ENCODE measurements at regions not wholly inside any gene's neighbourhood (a gene's known extent, or its start where the extent isn't known, plus 50 kb on each side); places are given as distances from the start of the nearest gene placed in this dataset.

DNA sequence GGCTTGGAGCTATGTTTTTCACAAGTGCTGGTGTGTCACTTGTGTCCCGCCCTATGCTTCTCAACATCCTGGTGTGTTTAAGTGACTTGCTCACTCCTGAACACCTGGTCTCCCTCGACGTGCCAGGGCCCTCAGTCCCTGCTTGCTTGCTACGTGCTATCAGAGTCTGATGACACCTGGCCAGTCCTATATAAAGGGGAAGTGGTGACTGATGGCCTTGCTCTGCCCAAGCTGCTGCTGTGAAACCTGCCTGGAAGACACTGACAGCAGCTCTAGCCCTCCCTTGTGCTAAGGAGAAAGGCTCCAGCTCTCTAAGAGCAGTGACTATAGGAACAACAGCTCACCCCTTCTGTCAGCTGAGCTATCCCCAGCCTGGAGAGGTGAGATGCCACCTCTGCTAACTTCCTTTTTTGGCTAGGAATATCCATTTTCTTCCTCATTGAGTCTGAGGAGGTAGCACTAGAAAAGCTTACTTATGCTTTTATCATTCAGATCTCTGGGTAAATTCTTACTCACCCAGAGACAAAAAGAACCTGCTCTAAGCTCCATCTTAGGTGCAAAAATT lies 77.2 kb upstream of the PLXNA4 start (continued):
- no peak for TF ChIP-seq FOSL2 (IDR thresholded peaks at IDR 0.05)
- no peak for TF ChIP-seq FOSL2 (CRISPR knock-in tag; IDR thresholded peaks at IDR 0.05)
- no peak for TF ChIP-seq JUNB (IDR thresholded peaks at IDR 0.05)
- TF ChIP-seq HOXB5 (CRISPR knock-in tag; IDR thresholded peaks at IDR 0.05): no peak
- no peak for TF ChIP-seq JUN (IDR thresholded peaks at IDR 0.05)

DNA sequence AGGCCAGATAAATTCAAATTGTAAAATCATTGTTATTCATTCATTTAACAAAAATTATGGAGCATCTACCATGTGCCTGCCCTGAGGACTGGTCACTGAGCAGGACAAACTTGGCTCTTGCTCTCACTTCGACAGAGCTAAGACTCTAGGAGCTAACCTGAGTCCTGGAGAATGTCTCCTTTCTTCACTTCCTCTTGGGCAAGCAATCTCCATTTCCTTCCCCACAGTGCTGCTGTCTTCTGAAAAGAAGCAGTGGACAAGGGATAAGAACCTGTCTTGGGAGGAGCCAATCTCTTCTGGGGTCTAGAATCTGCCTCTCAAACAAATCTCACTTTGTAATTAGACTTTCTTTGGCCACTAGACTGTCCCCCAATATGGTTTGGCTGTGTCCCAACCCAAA lies 76.2 kb upstream of the PLXNA4 start:
- no peaks in the 10 kb centered on the region for H3K9me3 ChIP-seq
- 31% methylated on average over 1 of the region's 1 CpG for WGBS (ENCODE audit: missing lambda C conversion rate)
- 0 out of 3 replicates have a peak, but pooled peaks cover 3% of the 10 kb centered on the region for H3K4me1 ChIP-seq
- no peak overlapping the region for H3K27ac ChIP-seq
- CTCF ChIA-PET: no interaction called here
- DNase-seq (ENCODE audit: low read depth in 1 of 2, low spot score in 1 of 2) (no peak), FAIRE-seq (no peak), ATAC-seq (no peak)
- POLR2A ChIA-PET: no interaction called here
- no peak overlapping the region for H3K4me2 ChIP-seq
- no peak overlapping the region for H3K4me3 ChIP-seq
- no peak for TF ChIP-seq KDM1A (IDR thresholded peaks at IDR 0.05; ENCODE audit: low read depth)
- TF ChIP-seq, protein P1, sequence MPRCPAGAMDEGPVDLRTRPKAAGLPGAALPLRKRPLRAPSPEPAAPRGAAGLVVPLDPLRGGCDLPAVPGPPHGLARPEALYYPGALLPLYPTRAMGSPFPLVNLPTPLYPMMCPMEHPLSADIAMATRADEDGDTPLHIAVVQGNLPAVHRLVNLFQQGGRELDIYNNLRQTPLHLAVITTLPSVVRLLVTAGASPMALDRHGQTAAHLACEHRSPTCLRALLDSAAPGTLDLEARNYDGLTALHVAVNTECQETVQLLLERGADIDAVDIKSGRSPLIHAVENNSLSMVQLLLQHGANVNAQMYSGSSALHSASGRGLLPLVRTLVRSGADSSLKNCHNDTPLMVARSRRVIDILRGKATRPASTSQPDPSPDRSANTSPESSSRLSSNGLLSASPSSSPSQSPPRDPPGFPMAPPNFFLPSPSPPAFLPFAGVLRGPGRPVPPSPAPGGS (IDR thresholded peaks at IDR 0.05): no peak
- TF ChIP-seq, protein P2, sequence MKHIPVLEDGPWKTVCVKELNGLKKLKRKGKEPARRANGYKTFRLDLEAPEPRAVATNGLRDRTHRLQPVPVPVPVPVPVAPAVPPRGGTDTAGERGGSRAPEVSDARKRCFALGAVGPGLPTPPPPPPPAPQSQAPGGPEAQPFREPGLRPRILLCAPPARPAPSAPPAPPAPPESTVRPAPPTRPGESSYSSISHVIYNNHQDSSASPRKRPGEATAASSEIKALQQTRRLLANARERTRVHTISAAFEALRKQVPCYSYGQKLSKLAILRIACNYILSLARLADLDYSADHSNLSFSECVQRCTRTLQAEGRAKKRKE (CRISPR knock-in tag; IDR thresholded peaks at IDR 0.05; ENCODE audit: low read depth): no peak
- TF ChIP-seq, protein P3, sequence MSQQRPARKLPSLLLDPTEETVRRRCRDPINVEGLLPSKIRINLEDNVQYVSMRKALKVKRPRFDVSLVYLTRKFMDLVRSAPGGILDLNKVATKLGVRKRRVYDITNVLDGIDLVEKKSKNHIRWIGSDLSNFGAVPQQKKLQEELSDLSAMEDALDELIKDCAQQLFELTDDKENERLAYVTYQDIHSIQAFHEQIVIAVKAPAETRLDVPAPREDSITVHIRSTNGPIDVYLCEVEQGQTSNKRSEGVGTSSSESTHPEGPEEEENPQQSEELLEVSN (IDR thresholded peaks at IDR 0.05; ENCODE audit: borderline replicate concordance, low read depth): no peak
- no peak for TF ChIP-seq HOXB13 (CRISPR knock-in tag; IDR thresholded peaks at IDR 0.05; ENCODE audit: low read depth)
- no peak for TF ChIP-seq ZC3H11A (IDR thresholded peaks at IDR 0.05)

DNA sequence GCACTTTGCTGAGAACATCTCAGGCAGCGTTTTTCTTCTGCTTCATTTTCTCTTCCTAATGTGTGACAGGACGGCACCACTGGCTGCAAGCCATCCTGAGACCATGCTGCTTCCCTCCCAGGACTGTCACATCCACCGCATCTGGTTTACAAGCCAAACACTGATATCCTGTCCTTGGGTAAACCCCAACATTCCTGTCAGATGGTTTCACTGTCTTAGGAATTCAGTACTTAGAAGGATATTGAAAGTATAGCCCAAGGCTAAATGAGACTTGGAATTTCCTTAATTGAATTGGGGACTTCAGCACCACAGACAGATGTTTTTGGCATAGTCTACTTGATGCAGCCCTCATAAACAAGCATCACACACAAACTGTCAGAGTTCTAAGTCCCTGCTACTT lies 74.2 kb upstream of the PLXNA4 start:
- POLR2A ChIA-PET: no interaction called here
- no peak overlapping the region for H3K27ac ChIP-seq
- FAIRE-seq: no peak
- TF ChIP-seq GATA3 (IDR thresholded peaks at IDR 0.05; ENCODE audit: borderline replicate concordance) (no peak), NPAS2 (CRISPR knock-in tag; IDR thresholded peaks at IDR 0.05; ENCODE audit: borderline replicate concordance) (no peak), EHF (CRISPR knock-in tag; IDR thresholded peaks at IDR 0.05) (no peak), POLR2AphosphoS2 (conservative IDR thresholded peaks at IDR 0.05; ENCODE audit: low read length) (no peak), HOXB5 (CRISPR knock-in tag; IDR thresholded peaks at IDR 0.05) (no peak), TP53 (CRISPR knock-in tag; IDR thresholded peaks at IDR 0.05) (no peak), NFE2L2 (conservative IDR thresholded peaks at IDR 0.05; ENCODE audit: low read length) (no peak), RNF2 (IDR thresholded peaks at IDR 0.05; ENCODE audit: borderline replicate concordance, low read depth) (no peak), ZSCAN20 (CRISPR knock-in tag; IDR thresholded peaks at IDR 0.05) (no peak), ZNF302 (CRISPR knock-in tag; IDR thresholded peaks at IDR 0.05) (no peak)
- TF ChIP-seq, protein P4, sequence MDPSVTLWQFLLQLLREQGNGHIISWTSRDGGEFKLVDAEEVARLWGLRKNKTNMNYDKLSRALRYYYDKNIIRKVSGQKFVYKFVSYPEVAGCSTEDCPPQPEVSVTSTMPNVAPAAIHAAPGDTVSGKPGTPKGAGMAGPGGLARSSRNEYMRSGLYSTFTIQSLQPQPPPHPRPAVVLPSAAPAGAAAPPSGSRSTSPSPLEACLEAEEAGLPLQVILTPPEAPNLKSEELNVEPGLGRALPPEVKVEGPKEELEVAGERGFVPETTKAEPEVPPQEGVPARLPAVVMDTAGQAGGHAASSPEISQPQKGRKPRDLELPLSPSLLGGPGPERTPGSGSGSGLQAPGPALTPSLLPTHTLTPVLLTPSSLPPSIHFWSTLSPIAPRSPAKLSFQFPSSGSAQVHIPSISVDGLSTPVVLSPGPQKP (IDR thresholded peaks at IDR 0.05; ENCODE audit: low read depth, low read length): no peak
- TF ChIP-seq, protein P5, sequence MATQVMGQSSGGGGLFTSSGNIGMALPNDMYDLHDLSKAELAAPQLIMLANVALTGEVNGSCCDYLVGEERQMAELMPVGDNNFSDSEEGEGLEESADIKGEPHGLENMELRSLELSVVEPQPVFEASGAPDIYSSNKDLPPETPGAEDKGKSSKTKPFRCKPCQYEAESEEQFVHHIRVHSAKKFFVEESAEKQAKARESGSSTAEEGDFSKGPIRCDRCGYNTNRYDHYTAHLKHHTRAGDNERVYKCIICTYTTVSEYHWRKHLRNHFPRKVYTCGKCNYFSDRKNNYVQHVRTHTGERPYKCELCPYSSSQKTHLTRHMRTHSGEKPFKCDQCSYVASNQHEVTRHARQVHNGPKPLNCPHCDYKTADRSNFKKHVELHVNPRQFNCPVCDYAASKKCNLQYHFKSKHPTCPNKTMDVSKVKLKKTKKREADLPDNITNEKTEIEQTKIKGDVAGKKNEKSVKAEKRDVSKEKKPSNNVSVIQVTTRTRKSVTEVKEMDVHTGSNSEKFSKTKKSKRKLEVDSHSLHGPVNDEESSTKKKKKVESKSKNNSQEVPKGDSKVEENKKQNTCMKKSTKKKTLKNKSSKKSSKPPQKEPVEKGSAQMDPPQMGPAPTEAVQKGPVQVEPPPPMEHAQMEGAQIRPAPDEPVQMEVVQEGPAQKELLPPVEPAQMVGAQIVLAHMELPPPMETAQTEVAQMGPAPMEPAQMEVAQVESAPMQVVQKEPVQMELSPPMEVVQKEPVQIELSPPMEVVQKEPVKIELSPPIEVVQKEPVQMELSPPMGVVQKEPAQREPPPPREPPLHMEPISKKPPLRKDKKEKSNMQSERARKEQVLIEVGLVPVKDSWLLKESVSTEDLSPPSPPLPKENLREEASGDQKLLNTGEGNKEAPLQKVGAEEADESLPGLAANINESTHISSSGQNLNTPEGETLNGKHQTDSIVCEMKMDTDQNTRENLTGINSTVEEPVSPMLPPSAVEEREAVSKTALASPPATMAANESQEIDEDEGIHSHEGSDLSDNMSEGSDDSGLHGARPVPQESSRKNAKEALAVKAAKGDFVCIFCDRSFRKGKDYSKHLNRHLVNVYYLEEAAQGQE (IDR thresholded peaks at IDR 0.05): no peak
- TF ChIP-seq, protein P1 (IDR thresholded peaks at IDR 0.05): no peak
- TF ChIP-seq, protein P6, sequence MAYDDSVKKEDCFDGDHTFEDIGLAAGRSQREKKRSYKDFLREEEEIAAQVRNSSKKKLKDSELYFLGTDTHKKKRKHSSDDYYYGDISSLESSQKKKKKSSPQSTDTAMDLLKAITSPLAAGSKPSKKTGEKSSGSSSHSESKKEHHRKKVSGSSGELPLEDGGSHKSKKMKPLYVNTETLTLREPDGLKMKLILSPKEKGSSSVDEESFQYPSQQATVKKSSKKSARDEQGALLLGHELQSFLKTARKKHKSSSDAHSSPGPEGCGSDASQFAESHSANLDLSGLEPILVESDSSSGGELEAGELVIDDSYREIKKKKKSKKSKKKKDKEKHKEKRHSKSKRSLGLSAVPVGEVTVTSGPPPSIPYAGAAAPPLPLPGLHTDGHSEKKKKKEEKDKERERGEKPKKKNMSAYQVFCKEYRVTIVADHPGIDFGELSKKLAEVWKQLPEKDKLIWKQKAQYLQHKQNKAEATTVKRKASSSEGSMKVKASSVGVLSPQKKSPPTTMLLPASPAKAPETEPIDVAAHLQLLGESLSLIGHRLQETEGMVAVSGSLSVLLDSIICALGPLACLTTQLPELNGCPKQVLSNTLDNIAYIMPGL (CRISPR knock-in tag; IDR thresholded peaks at IDR 0.05; ENCODE audit: borderline replicate concordance): no peak

More for the DNA sequence above, 74.2 kb upstream of the PLXNA4 start:
- Histone ChIP-seq H3K4me3 (no peak overlapping the region), H3K4me1 (0 out of 3 replicates have a peak, but pooled peaks cover 3% of the 10 kb centered on the region), H3K9me3 (no peaks in the 10 kb centered on the region), H3K4me2 (peak overlapping the region; percentile 49)
- peak; percentile 56 to 65; a peak in 5 of 6 replicates for ATAC-seq
- DNase-seq (ENCODE audit: low read depth in 1 of 2, low spot score in 1 of 2): peak; percentile 15 to 37
- WGBS (ENCODE audit: missing lambda C conversion rate): 0% methylated on average over 3 of the region's 3 CpGs
- CTCF ChIA-PET: no interaction called here

All from A549 (cell line).